ENCODE measurements at regions not wholly inside any gene's neighbourhood (a gene's known extent, or its start where the extent isn't known, plus 50 kb on each side); places are given as distances from the start of the nearest gene placed in this dataset.

DNA sequence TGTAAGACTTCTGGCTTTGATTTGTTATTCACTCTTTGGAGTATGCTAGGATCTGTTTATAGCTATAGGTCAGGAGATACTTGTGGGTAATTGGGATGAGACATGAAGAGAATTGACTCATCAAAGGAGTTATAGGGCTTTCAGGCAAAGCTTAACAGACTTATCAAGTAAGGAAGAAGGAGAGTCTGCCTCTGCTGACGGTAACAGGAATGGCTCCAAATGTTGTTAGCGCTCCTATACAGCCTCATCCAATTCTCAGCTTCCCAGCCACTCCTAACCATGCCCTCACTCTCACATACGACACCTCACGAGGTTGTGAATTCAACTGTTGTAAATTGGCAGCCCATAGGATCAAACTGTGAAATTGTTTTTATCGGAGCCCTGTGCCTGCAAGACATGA, 140.5 kb downstream of the KCNA5 start:
- TF ChIP-seq, protein P1, sequence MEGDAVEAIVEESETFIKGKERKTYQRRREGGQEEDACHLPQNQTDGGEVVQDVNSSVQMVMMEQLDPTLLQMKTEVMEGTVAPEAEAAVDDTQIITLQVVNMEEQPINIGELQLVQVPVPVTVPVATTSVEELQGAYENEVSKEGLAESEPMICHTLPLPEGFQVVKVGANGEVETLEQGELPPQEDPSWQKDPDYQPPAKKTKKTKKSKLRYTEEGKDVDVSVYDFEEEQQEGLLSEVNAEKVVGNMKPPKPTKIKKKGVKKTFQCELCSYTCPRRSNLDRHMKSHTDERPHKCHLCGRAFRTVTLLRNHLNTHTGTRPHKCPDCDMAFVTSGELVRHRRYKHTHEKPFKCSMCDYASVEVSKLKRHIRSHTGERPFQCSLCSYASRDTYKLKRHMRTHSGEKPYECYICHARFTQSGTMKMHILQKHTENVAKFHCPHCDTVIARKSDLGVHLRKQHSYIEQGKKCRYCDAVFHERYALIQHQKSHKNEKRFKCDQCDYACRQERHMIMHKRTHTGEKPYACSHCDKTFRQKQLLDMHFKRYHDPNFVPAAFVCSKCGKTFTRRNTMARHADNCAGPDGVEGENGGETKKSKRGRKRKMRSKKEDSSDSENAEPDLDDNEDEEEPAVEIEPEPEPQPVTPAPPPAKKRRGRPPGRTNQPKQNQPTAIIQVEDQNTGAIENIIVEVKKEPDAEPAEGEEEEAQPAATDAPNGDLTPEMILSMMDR (IDR thresholded peaks at IDR 0.05; ENCODE audit: unreplicated experiment), result no peak
- H3K9me3 Mint-ChIP-seq (ENCODE audit: unreplicated experiment), result no peaks in the 10 kb centered on the region

DNA sequence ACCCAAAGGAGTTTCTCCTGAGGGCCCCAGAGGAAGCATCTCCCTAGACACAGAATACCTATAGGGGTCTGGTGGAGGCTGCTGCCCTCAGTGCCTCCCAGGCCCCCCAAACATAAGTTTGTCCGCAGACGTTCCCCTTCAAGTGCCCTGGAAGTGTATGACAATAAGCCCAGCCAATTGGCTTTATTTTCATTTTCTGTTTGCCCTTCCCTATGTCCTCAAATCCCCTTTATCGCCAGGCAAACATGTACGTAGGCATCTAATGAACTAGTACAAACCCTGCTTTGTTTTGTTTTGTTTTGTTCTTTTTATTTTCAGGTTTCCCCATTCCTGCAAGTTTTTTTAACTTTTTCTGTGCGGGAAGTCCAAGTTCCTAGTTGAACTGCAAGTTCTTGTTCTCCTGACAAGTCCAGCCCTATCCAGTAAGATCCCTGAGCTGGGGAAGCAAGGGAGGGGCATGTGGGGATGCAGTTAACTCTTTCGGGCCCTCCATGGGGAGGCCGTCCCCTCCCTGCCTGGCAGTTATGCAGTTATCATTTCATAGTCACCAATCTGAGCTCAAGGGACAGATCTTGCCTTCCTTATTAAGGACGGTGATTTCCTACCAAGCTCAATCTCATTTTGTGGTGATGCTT, 141.9 kb downstream of the KCNA5 start:
- no peaks in the 10 kb centered on the region for H3K4me1 Mint-ChIP-seq (ENCODE audit: unreplicated experiment)
- DNase-seq (ENCODE audit: low spot score), result no peak
- TF ChIP-seq, protein P1 (IDR thresholded peaks at IDR 0.05; ENCODE audit: unreplicated experiment), result no peak
- no peaks in the 10 kb centered on the region for H3K27me3 Mint-ChIP-seq (ENCODE audit: unreplicated experiment)
- H3K27ac Mint-ChIP-seq (ENCODE audit: unreplicated experiment), result no peak overlapping the region
- H3K9me3 Mint-ChIP-seq (ENCODE audit: unreplicated experiment), result no peaks in the 10 kb centered on the region
- H3K4me3 Mint-ChIP-seq (ENCODE audit: unreplicated experiment), result no peak overlapping the region
- no peaks in the 10 kb centered on the region for H3K36me3 Mint-ChIP-seq (ENCODE audit: low read depth, unreplicated experiment)

More for the DNA sequence above, 140.5 kb downstream of the KCNA5 start:
- no peaks in the 10 kb centered on the region for H3K4me1 Mint-ChIP-seq (ENCODE audit: unreplicated experiment)
- no peaks in the 10 kb centered on the region for H3K27me3 Mint-ChIP-seq (ENCODE audit: unreplicated experiment)
- DNase-seq (ENCODE audit: low spot score), result no peak
- H3K4me3 Mint-ChIP-seq (ENCODE audit: unreplicated experiment), result no peak overlapping the region
- no peaks in the 10 kb centered on the region for H3K36me3 Mint-ChIP-seq (ENCODE audit: low read depth, unreplicated experiment)
- no peak overlapping the region for H3K27ac Mint-ChIP-seq (ENCODE audit: unreplicated experiment)

DNA sequence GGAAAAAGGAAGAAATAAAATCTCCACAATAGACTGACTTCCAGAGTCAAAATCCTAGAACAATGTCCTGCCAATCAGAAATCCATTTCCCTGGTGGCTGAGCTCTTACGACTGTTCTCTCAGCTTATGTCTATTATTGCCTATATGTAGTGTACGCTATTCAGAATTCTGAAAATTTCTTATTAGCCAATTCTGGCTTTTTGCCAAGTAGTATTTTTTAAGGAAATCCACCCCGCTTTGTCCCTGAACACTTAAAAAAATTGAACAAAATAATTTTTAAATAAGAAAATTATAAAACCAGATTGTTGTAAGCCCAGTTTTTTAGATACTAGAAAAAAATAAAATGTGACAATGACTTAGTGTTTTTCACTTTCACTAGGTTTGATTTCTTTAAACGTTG, 143.0 kb downstream of the KCNA5 start:
- Mint-ChIP-seq H3K4me3 (ENCODE audit: unreplicated experiment) (no peak overlapping the region), H3K36me3 (ENCODE audit: low read depth, unreplicated experiment) (no peaks in the 10 kb centered on the region), H3K27ac (ENCODE audit: unreplicated experiment) (no peak overlapping the region), H3K27me3 (ENCODE audit: unreplicated experiment) (no peaks in the 10 kb centered on the region), H3K9me3 (ENCODE audit: unreplicated experiment) (no peaks in the 10 kb centered on the region), H3K4me1 (ENCODE audit: unreplicated experiment) (no peaks in the 10 kb centered on the region)
- TF ChIP-seq, protein P1 (IDR thresholded peaks at IDR 0.05; ENCODE audit: unreplicated experiment), result no peak
- no peak for DNase-seq (ENCODE audit: low spot score)

DNA sequence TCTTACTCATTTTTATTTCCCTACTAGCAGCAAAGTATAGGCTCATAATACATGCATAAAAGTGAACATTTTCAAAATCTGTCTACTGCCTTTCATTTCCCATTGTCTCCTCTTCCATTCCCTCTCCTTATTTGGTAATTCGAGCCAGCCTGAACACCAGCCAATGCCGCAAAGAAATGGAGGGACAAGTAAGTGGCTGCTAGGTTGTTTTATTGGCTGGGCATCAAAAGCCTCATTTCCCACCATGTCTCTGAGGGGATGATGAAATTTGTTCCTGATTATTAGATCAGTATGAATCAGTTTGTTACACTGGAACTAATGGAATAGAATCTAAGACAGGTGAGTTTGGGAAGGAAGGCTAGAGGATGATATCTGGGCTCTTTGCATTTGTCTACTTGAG, 143.5 kb downstream of the KCNA5 start:
- H3K36me3 Mint-ChIP-seq (ENCODE audit: low read depth, unreplicated experiment), result no peaks in the 10 kb centered on the region
- no peak for DNase-seq (ENCODE audit: low spot score)
- no peaks in the 10 kb centered on the region for H3K27me3 Mint-ChIP-seq (ENCODE audit: unreplicated experiment)
- H3K27ac Mint-ChIP-seq (ENCODE audit: unreplicated experiment), result no peak overlapping the region
- no peaks in the 10 kb centered on the region for H3K9me3 Mint-ChIP-seq (ENCODE audit: unreplicated experiment)
- no peaks in the 10 kb centered on the region for H3K4me1 Mint-ChIP-seq (ENCODE audit: unreplicated experiment)
- no peak overlapping the region for H3K4me3 Mint-ChIP-seq (ENCODE audit: unreplicated experiment)
- TF ChIP-seq, protein P1 (IDR thresholded peaks at IDR 0.05; ENCODE audit: unreplicated experiment), result no peak

DNA sequence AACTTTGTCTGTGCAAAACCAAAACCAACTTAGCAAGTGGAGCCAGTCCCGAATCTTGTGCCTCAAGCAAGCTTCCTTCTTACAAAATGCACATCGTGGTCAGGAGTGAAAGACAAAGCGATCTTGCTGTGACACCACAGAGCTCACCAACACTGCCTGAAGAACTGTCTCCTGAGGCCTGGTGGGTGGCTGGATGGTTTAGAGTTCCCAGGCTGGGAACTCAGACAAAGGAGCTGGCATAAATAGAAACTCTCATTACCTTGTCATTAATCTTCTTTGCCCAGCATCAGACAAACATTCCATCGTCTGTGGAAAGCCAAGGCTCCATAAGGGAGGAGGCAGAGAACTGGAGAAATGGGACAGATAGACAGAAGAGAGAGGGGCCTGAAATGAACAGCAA, 144.8 kb downstream of the KCNA5 start:
- DNase-seq (ENCODE audit: low spot score), result no peak
- TF ChIP-seq, protein P1 (IDR thresholded peaks at IDR 0.05; ENCODE audit: unreplicated experiment), result no peak
- Mint-ChIP-seq H3K4me3 (ENCODE audit: unreplicated experiment) (no peak overlapping the region), H3K9me3 (ENCODE audit: unreplicated experiment) (no peaks in the 10 kb centered on the region), H3K36me3 (ENCODE audit: low read depth, unreplicated experiment) (no peaks in the 10 kb centered on the region), H3K27ac (ENCODE audit: unreplicated experiment) (no peak overlapping the region), H3K27me3 (ENCODE audit: unreplicated experiment) (no peaks in the 10 kb centered on the region), H3K4me1 (ENCODE audit: unreplicated experiment) (no peaks in the 10 kb centered on the region)
